ENCODE measurements at regions not wholly inside any gene's neighbourhood (a gene's known extent, or its start where the extent isn't known, plus 50 kb on each side); places are given as distances from the start of the nearest gene placed in this dataset.
"Not testable (repeated sequence)": the region's sequence is repeated elsewhere in the genome, so short reads cannot be mapped to it uniquely, and the experiment has no call there.

GRCh38 chr18:30639361-30639760 is 403.2 kb downstream of the DSC3 start:
- H3K4me3 ChIP-seq (ENCODE audit: low read depth, low read length): no peak overlapping the region

DNA sequence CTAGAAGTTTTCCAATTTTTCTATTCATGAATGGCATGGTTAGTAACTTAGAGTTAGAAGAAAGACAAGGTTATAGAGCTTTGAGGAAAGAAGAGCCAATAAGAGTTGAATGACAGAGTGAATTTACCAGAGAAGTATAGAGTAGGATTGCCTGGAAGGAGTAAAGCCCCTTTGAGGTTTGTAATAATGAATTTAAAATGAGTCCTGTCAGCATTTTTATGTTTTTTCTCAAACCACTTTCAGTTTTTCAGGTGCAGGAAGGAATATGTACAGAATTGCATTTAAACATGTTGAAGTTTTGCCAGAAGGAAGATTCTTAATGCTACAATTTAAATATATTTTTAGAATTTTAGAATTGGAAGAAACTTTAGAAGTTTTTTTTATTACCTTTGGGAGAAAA is 408.3 kb downstream of the DSC3 start:
- H3K4me3 ChIP-seq (ENCODE audit: low read depth, low read length): no peak overlapping the region

GRCh38 chr18:30632071-30632698 is 410.4 kb downstream of the DSC3 start:
- no peak overlapping the region for H3K4me3 ChIP-seq (ENCODE audit: low read depth, low read length)

DNA sequence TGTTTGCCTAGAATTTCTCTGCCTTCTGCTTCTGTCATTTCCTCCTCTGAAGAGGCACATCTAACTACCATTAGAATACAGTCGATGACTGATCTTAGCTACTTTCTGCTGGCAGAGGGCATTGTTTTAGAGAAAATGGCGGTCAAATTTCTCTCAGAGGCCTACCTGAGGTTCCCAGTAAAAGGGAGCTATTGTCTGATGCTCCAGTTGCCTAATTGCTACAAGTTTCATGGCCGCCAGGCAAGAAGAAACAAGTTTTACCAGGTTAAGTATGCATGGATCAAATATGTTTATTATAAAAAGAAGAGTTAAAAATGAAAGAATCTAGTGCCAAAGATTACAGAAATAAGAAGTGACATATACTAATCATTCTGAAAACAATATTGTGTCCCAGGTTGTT is 416.6 kb downstream of the DSC3 start:
- H3K4me3 ChIP-seq (ENCODE audit: low read depth, low read length): no peak overlapping the region

DNA sequence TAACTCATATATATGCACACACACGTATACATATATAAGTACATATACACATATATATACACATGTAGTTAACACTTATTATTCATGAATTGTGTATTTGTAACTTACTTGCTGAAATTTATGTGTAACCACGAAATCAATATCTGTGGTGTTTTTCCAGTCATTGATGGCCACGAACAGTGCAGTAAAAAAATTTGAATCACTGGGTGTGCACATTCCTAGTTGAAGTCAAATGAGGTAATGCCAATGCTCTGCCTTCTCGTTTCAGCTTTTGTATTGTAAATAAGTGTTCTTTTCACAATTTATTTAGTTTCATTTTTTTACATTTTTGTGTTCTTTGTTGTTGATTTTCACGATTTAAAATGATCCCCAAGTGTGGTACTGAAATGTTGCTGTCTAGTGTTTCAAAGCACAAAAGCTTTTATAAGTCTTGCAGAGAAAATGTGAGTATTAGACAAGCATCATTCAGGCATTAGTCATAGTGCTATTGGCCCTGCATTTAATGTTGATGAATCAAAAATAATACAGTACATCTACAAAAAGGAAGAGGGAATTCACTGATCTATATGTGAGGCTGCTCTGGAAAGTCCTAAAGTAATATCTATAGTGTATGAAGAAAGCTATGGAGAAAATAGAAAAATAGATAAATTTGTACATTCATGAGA is 419.0 kb downstream of the DSC3 start:
- H3K4me3 ChIP-seq (ENCODE audit: low read depth, low read length): no peak overlapping the region

- H3K4me3 ChIP-seq (ENCODE audit: low read depth, low read length): no peak overlapping the region
Observed at GRCh38 chr18:30622635-30623034, 419.9 kb downstream of the DSC3 start.

GRCh38 chr18:30622104-30622503 is 420.4 kb downstream of the DSC3 start:
- no peak overlapping the region for H3K4me3 ChIP-seq (ENCODE audit: low read depth, low read length)

- H3K4me3 ChIP-seq (ENCODE audit: low read depth, low read length): no peak overlapping the region
Observed at GRCh38 chr18:30618567-30618966, 424.0 kb downstream of the DSC3 start.

GRCh38 chr18:30616414-30616813 is 426.1 kb downstream of the DSC3 start:
- no peak overlapping the region for H3K4me3 ChIP-seq (ENCODE audit: low read depth, low read length)

DNA sequence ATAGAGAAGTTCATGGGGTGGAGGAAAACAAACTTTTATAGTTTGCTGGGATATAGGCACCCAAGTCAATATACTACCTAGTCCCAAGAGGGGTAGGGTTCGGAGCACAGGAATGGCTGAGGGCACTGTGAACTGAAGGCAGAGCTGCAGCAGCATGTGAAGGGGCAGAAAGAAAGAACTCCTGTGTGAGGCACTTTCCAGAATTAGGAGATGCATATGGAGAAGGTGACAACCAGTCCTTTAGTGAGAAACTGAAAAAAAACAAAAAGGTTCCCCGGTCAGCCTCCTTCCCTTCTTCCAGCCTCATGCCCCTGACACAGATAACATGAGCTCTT is 429.1 kb downstream of the DSC3 start:
- H3K4me3 ChIP-seq (ENCODE audit: low read depth, low read length): no peak overlapping the region

- no peak overlapping the region for H3K4me3 ChIP-seq (ENCODE audit: low read depth, low read length)
Observed at GRCh38 chr18:30601541-30601940, 441.0 kb downstream of the DSC3 start.

DNA sequence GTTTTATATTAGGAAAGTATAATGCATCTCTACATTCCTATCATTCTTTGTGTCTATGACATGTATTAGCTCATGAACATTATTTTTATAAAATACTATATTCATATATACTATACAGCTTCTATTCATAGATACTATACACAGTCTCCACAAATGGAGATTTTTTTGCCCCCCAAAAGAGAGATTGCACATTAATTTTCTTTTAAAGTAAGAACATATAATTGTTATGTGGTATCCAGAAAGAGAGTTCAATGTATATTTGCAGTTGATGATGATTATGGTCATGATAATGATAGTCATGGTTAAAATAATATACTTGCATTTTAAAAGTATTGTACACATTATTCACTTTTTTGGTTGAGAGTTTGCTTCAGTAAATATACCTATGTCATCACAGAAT is 445.3 kb downstream of the DSC3 start:
- H3K4me3 ChIP-seq (ENCODE audit: low read depth, low read length): no peak overlapping the region

- no peak overlapping the region for H3K4me3 ChIP-seq (ENCODE audit: low read depth, low read length)
Observed at GRCh38 chr18:30596635-30597034, 445.9 kb downstream of the DSC3 start.

- H3K4me3 ChIP-seq (ENCODE audit: low read depth, low read length): no peak overlapping the region
Observed at GRCh38 chr18:30595942-30596341, 446.6 kb downstream of the DSC3 start.

DNA sequence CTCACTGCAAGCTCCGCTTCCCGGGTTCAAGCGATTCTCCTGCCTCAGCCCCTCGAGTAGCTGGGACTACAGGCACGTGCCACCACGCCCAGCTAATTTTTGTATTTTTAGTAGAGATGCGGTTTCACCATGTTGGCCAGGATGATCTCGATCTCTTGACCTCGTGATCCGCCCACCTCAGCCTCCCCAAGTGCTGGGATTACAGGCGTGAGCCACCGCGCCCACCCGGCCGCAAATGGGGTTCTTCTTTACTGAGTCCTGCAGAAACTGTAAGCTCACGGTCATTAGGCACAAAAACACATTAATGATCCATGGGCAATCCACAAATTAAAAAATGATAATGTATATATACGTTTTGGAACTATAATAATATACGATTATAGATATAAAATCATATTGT is 447.6 kb downstream of the DSC3 start:
- H3K4me3 ChIP-seq (ENCODE audit: low read depth, low read length): not testable (repeated sequence)

- H3K4me3 ChIP-seq (ENCODE audit: low read depth, low read length): no peak overlapping the region
Observed at GRCh38 chr18:30591462-30591861, 451.1 kb downstream of the DSC3 start.

- no peak overlapping the region for H3K4me3 ChIP-seq (ENCODE audit: low read depth, low read length)
Observed at GRCh38 chr18:30588673-30589164, 453.8 kb downstream of the DSC3 start.

GRCh38 chr18:30583768-30584167 is 458.8 kb downstream of the DSC3 start:
- H3K4me3 ChIP-seq (ENCODE audit: low read depth, low read length): no peak overlapping the region

DNA sequence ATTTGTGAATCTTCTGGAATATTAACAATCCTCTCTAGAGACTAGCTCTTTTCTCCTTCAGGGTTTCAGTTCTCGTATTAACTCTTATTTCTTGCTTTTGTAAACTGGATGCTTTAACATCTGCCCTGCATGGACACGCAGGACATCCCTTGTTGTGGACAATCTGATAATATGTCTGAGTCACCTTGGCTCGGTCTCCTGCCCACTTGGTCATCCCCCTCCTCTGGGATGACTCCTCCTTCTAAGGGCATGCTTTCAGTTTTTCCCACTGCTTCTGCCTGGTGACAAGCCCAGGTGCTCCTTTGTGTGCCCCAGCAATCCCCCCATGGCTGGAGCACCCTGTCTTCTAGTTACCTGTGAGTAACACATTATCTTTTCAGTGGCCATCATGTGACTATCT is 460.5 kb downstream of the DSC3 start:
- H3K4me3 ChIP-seq (ENCODE audit: low read depth, low read length): no peak overlapping the region

- no peak overlapping the region for H3K4me3 ChIP-seq (ENCODE audit: low read depth, low read length)
Observed at GRCh38 chr18:30578707-30579106, 463.8 kb downstream of the DSC3 start.

DNA sequence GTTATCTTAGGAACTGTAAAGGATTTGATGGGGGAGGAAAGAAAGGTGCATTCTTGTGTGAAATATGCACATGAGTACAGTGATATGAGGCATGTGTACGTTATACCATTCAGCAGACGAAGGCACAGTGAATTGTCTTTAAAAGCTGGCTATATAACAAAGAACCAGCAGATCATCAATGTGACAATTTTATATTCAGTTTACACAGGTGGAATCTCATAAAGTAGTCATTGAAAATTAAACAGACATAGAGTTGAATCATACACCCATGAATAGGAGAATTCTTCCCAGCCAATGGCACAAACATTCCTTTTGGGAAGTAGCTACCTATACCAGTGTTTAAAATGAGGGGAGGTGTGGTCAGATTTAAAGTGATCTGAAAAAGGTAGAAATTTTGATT is 470.3 kb downstream of the DSC3 start:
- no peak overlapping the region for H3K4me3 ChIP-seq (ENCODE audit: low read depth, low read length)

DNA sequence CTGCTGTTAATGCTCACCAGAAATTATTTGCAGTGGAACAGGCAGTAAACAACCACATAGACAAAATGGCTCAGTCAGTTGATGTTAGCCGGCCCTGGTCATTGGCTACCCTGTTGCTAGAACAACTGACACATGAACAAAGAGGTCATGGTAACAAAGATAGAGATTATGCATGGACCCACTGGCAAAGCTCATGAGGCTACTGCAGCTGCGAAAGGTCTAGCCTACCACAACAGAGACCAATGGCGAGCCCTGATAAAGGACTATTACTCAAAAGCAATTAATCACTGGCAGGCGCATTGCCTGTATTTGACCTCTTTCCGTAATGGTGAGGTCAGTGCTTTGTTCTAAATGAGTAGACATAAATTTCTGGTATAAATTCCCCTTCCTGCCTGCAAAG is 474.2 kb downstream of the DSC3 start:
- H3K4me3 ChIP-seq (ENCODE audit: low read depth, low read length): no peak overlapping the region

- no peak overlapping the region for H3K4me3 ChIP-seq (ENCODE audit: low read depth, low read length)
Observed at GRCh38 chr18:30566877-30567276, 475.7 kb downstream of the DSC3 start.

All from iPS-11a (cell line).